ENCODE measurements at regions not wholly inside any gene's neighbourhood (a gene's known extent, or its start where the extent isn't known, plus 50 kb on each side); places are given as distances from the start of the nearest gene placed in this dataset.
"Not testable (repeated sequence)": the region's sequence is repeated elsewhere in the genome, so short reads cannot be mapped to it uniquely, and the experiment has no call there.

GRCh38 chr15:95757171-95757570 is 573.3 kb upstream of the NR2F2 start:
- in situ Hi-C loops (cut with HindIII; ENCODE audit: low sequenced_read_pairs): no loop called here

DNA sequence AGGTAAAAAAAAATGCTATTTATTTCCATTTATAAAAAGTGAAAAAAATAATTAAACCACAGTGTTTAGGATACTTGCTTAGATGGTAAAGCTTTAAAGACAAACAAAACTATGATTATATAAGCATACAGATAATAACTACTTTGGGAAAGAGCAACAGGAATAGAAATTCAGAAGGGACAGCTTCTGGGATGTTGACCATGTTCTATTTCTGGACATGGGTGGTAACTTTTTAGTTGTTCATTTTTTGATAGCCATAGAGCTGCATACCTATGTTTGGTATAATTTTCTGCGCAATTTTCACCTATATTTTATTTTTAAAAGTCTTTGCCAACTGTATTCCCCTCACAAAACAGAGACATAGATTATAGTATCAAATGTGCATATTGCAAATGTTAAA is 572.0 kb upstream of the NR2F2 start:
- in situ Hi-C loops (cut with HindIII; ENCODE audit: low sequenced_read_pairs): no loop called here

DNA sequence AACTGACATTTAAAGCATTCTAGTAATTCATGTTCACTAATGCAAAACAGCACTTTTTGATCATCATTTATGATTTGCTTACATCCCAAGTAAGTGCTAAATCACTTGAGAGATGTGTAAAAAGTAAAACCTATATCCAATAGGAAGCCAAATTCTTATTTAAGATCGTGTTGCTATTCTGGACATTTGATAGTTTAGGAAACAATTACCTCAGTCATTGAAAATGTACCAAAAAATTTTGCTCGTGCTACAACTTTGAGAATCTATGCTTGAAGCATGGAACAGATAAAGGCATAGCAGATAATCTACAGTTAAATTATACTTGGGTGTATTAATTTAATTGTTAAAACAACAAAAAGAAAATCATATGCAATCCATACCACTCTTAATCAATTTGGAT is 571.6 kb upstream of the NR2F2 start:
- in situ Hi-C loops (cut with HindIII; ENCODE audit: low sequenced_read_pairs): no loop called here

DNA sequence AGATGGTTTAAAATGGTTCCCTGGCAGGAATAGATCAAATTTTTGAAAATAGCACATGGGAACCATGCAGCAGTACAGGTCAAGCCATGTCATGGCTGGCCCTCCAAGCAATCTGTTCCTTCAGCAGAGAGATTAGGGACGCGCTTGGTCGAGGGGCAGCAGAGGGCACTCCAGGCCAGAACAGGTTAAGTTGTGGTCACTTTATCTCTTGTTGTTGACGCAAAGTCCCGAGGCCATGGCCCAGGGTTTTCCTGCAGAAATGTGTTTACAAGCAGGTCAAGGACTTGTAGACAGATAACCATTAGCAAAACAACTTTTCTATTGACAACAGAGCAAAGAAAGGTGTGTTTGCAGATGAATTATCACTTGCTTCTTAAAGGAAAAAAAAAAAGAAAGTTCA is 570.0 kb upstream of the NR2F2 start:
- in situ Hi-C loops (cut with HindIII; ENCODE audit: low sequenced_read_pairs): no loop called here

GRCh38 chr15:95761501-95762165 is 568.9 kb upstream of the NR2F2 start:
- in situ Hi-C loops (cut with HindIII; ENCODE audit: low sequenced_read_pairs): no loop called here

DNA sequence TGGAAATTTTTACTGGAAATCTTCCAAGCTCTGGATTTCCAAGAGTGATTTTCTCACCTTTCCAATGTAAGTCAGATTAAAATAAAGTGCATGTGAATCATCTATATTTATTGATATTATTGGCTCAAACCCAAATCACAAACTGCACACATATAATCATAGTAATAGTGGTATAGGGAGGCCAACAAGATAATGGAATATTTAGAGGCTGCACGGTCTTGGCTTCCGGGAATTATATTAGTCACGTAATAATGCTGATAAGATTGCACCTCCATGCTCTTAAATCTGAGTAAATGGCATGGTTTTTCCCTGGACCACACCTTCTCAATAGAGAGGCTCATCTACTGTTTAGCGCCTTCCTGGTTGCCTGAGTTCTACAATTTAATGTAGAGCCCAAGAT is 567.1 kb upstream of the NR2F2 start:
- in situ Hi-C loops (cut with HindIII; ENCODE audit: low sequenced_read_pairs): no loop called here

GRCh38 chr15:95765161-95765560 is 565.3 kb upstream of the NR2F2 start:
- in situ Hi-C loops (cut with HindIII; ENCODE audit: low sequenced_read_pairs): no loop called here

DNA sequence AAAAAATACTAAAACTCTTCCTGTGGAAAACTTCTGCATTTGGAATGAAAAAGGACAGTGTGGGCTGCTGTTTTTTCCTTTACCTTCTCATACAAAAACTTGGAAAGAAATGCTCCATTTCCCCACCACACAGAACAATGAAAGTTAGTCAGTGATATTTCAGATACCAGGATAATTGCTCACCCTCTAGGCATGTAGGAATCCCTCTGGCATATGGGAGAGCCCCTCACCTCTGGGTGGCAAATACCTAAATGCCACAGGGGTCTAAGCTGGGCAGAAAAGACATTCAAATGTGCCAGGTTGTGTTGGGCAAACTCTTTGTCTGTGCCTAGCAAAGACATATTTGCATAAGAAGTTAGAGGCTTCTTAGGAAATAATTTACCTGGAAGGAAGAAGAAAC is 560.3 kb upstream of the NR2F2 start:
- in situ Hi-C loops (cut with HindIII; ENCODE audit: low sequenced_read_pairs): no loop called here

GRCh38 chr15:95772982-95773381 is 557.5 kb upstream of the NR2F2 start:
- in situ Hi-C loops (cut with HindIII; ENCODE audit: low sequenced_read_pairs): no loop called here

DNA sequence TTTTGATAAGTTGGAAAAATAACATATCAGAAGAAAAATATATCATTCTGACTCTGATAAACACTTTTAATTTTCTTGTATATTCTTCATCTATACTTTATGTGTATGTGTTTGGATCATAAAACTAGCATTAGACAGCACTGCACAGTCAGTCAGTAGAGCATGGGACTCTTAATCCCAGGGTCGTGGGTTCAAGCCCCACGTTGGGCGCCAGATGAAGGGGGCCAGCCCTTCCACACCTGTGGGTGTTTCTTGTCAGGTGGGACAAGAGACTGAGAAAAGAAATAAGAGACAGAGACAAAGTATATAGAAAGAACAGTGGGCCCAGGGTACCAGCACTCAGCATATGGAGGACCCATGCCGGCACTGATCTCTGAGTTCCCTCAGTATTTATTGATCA is 546.0 kb upstream of the NR2F2 start:
- in situ Hi-C loops (cut with HindIII; ENCODE audit: low sequenced_read_pairs): no loop called here

- in situ Hi-C loops (cut with HindIII; ENCODE audit: low sequenced_read_pairs): not testable (repeated sequence)
Observed at GRCh38 chr15:95785276-95785675, 545.2 kb upstream of the NR2F2 start.

GRCh38 chr15:95793231-95793630 is 537.3 kb upstream of the NR2F2 start:
- in situ Hi-C loops (cut with HindIII; ENCODE audit: low sequenced_read_pairs): no loop called here

DNA sequence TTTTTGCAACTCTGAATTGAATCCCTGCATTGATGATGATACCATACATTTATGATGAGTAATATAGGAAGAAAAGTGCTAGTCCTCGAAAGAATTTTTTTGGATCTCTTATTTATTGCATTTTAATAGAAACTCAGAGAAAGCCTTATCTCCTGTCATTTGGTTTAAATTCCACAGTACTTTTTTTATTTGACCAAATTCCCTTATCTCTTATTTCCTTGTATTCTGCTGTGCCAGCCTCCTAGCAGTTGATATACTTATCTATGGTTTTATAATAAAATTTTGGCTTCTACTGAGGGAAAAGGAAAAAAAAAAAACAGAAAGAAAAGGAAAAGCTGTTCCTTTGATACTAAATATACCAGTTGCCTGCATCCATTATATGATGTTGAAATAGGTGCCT is 535.1 kb upstream of the NR2F2 start:
- in situ Hi-C loops (cut with HindIII; ENCODE audit: low sequenced_read_pairs): no loop called here

DNA sequence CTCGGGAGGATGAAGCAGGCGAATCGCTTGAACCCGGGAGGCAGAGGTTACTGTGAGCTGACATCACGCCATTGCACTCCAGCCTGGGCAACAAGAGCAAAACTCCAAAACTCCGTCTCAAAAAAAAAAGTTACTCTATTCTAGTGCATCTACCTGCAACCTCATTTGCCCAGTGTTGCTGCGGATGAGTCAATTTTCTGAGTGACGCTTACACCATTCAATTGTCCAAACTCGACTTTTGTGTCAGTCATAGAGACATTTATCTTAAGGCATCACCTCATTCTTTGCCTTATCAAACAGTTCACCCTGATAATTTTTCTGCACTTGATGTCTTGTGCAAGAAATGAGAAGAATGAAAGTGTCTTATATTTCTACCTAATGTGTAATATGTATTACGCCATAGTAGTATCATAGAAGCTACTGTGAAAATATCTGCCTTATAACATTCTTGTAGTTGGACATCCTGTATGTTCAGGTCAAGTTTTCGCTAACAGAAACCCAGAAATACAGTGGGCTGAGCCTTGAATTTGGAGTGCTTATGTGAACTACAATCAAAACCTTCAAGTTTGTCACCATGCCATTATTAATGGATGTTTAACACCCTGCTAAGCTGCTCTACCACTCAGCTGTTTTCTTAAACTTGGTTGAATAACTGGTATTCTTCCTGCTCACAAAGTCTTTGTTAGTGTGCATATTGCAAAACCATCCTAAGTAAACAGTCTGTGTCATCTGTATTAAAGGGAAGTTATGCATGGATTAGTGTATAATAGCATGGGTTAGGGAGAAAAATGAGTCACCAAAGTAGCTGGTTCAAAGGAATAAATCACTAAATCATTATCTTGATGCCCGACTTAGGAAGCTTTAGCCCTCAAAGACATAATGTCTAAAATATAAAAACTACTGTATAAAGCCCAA is 531.0 kb upstream of the NR2F2 start:
- in situ Hi-C loops (cut with HindIII; ENCODE audit: low sequenced_read_pairs): loop anchor here (10.0 kb wide), 1 partner anchor 65 kb away; no protein-coding TSS in a partner anchor

GRCh38 chr15:95804484-95804883 is 526.0 kb upstream of the NR2F2 start:
- in situ Hi-C loops (cut with HindIII; ENCODE audit: low sequenced_read_pairs): loop anchor here (10.0 kb wide), 1 partner anchor 60 kb away; no protein-coding TSS in a partner anchor

DNA sequence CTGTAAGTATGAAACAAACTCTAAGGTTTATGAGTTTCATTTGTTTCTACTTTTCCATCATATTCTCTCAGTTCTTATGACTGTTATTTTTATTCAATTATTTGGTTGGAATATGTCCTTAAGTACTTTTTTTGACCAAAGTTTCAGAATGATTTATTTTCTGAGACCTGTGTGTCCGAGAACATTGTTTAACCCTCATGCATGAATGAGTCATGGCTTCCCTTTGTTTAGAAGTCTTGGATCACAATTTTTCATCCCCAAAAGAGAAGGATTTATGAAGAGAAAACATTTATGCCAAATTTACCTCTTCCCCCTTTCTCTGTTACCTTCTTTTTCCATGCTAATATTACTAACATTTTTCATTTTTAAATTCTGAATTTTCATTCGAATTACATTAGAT is 518.0 kb upstream of the NR2F2 start:
- in situ Hi-C loops (cut with HindIII; ENCODE audit: low sequenced_read_pairs): no loop called here

DNA sequence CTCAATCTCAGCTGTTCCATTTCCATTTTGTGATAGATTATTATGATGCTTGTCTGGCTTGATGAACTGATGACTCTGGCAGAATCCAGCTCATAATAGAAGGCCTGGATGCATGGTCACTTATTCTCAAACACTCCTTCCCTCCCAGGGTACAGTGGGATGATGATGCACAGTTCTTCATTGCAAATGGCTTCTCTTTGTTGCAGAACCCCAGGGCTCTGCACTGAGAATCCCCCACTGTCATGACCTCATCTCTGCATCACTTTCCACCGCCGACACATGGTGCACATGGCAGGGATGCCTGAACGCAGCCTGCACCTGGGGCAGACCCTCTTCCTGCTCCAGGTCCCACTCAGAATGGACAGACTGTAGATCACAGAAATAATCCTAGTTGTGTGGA is 515.6 kb upstream of the NR2F2 start:
- in situ Hi-C loops (cut with HindIII; ENCODE audit: low sequenced_read_pairs): no loop called here

- in situ Hi-C loops (cut with HindIII; ENCODE audit: low sequenced_read_pairs): no loop called here
Observed at GRCh38 chr15:95816591-95816990, 513.9 kb upstream of the NR2F2 start.

DNA sequence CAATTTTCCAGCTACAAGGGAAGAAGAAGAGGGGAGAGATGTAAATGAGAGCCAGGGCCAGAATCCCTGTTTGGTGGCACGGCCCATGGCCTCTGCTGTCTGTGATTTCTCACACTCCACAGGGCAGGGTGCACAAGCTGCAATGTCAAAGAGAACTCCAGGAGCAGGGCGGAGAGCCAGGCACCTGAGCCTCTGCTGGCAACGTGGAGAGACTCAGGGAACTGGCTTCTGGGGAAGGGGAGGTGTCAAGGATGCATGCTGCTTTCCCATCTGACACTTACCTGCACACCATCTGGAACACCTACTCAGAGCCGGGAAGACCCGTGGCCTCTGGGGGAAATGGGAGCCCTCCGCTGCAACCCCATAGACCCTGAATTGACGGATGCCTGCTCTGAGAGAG is 507.5 kb upstream of the NR2F2 start:
- in situ Hi-C loops (cut with HindIII; ENCODE audit: low sequenced_read_pairs): no loop called here

DNA sequence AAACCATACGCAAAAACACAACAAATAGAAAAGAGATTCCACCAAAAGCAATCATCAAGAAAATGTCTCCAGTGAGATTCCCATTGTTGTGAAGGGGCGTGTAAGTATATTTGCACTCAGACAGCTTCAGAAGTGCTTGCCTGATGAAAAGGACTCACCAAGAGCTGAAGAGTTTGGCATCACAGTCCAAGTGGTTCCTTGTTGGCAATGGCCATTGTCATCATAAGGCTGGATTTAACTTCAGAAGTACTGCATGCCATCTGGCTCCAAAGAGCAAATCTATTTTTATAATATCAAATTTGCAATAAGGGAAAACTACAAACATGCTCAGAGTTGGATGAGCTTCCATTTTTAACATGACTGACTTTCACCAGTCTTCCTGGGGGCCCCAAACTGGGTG is 505.3 kb upstream of the NR2F2 start:
- in situ Hi-C loops (cut with HindIII; ENCODE audit: low sequenced_read_pairs): no loop called here

DNA sequence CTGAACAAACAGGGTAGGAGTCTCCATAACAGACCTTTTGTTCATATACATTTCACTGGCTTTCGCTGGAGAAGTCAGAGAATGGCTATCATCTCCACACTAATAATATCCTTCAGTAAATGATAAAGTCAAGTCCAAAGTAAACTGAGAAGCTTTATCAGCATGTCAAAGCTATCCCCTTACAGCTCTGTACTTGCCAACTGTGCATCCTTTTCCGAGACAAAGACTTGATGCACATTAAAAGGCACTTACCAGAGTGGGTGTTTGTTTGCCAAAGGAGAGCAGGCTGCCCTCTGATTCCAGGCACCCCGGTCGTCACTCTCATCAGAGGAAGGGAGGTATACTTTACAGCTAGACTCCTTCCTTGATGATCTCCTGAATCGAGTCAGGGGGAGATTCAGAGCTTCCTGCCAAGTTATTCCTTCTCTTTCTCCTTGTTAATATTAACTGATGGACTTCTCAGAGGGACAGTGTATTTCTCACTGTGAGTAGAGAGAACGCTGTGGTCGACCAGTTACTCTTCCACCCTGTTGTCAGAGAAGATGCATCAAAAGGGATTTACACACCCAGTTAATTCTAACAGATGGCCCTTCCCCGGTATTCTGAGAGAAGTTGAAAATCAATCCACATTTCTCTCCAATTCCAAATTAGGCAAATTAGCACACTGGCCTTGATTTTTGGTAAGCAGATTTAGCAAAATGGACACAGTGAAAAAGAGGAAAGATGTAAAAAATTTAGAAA is 504.7 kb upstream of the NR2F2 start:
- in situ Hi-C loops (cut with HindIII; ENCODE audit: low sequenced_read_pairs): no loop called here
